Endothelial cell of umbilical vein (primary cell): ENCODE measurements at regions not wholly inside any gene's neighbourhood (a gene's known extent, or its start where the extent isn't known, plus 50 kb on each side); places are given as distances from the start of the nearest gene placed in this dataset.

Experiments used
- BruUV-seq: library from RNA; stranded (reverse); fragments of 400-500 nt; replicated peaks from 2 replicates; lab custom pipeline; 2021; lab: Mats Ljungman, UMichigan
- CTCF ChIA-PET: fragments of 300-600, 350-600 bp; sonication (Branson Sonifier 250); formaldehyde crosslinking; loops from one replicate; lab custom pipeline; 2021; ENCODE audit warnings: antibody characterized with exemption, inconsistent platforms; lab: Charles Lee
- POLR2A ChIA-PET: fragments of 300-600, 350-600 bp; sonication (Branson Sonifier 250); formaldehyde crosslinking; loops from one replicate; lab custom pipeline; 2021; ENCODE audit warnings: antibody characterized with exemption, inconsistent platforms; lab: Charles Lee
- DNase-seq: peaks from one replicate; pipeline ENCODE4 v3.0.0-alpha.2; 2011; ENCODE audit warnings: low read depth, low spot score
- FAIRE-seq: peaks from 2 replicates; lab custom pipeline; 2011; peaks lifted over from hg19 to GRCh38; lab: Jason Lieb, UNC
- H2AFZ ChIP-seq: 2 replicates; pipeline ENCODE4 v1.6.0; 2012; ENCODE audit warnings: low read depth, low read length, control low read depth, inconsistent platforms
- H3K27ac ChIP-seq: 2 replicates; pipeline ENCODE4 v1.5.1; 2011; ENCODE audit warnings: low read depth, mild to moderate bottlenecking, control low read depth, low read length, moderate library complexity; ENCODE audit not compliant: insufficient read depth
- H3K27me3 ChIP-seq, 2 experiments: 2 replicates each; pipeline versions ENCODE4 v1.6.0 to v1.6.1; 2011; ENCODE audit warnings: low read length in 2 of 2, mixed read lengths in 1 of 2; ENCODE audit not compliant: control insufficient read depth in 2 of 2, insufficient read depth in 2 of 2
- H3K36me3 ChIP-seq, 2 experiments: 2 replicates in 1 of 2; 3 replicates in 1 of 2; pipeline ENCODE4 v1.5.1; 2011; ENCODE audit warnings: low read length in 2 of 2, mild to moderate bottlenecking in 1 of 2, moderate library complexity in 1 of 2; ENCODE audit not compliant: control insufficient read depth in 2 of 2, insufficient read depth in 2 of 2; ENCODE audit errors: extremely low read depth in 1 of 2
- H3K4me1 ChIP-seq: 3 replicates; pipeline ENCODE4 v1.5.1; 2011; ENCODE audit warnings: mild to moderate bottlenecking, low read length; ENCODE audit not compliant: control insufficient read depth, insufficient read depth; ENCODE audit errors: extremely low read depth
- H3K4me2 ChIP-seq: 2 replicates; pipeline ENCODE4 v1.6.1; 2011; ENCODE audit warnings: low read length, control low read depth, mixed read lengths; ENCODE audit not compliant: insufficient read depth
- H3K4me3 ChIP-seq, 3 experiments: fragments of 200-600 bp in 1 of 3; sonication (generic), shearing (Covaris generic) in 1 of 3; replicated peaks in 1 of 3; 2 replicates each; pipeline ENCODE4 v1.5.1; 2011 to 2016; ENCODE audit warnings: control low read depth in 3 of 3, low read length in 3 of 3, mild to moderate bottlenecking in 2 of 3, inconsistent platforms in 1 of 3, low read depth in 1 of 3, moderate library complexity in 1 of 3; ENCODE audit not compliant: insufficient read depth in 1 of 3
- H3K79me2 ChIP-seq: 2 replicates; pipeline ENCODE4 v1.6.0; 2012; ENCODE audit warnings: low read length, inconsistent platforms; ENCODE audit not compliant: control insufficient read depth, insufficient read depth
- H3K9ac ChIP-seq: replicated peaks from 2 replicates; pipeline ENCODE3; 2011; ENCODE audit warnings: low read length, control low read depth; ENCODE audit not compliant: insufficient read depth; ENCODE audit errors: extremely low read depth
- H3K9me1 ChIP-seq: replicated peaks from 3 replicates; pipeline ENCODE4 v1.6.0; 2011; ENCODE audit warnings: mild to moderate bottlenecking, low read length; ENCODE audit not compliant: control insufficient read depth, insufficient read depth; ENCODE audit errors: extremely low read depth
- H3K9me3 ChIP-seq: replicated peaks from 2 replicates; pipeline ENCODE4 v1.5.1; 2012; ENCODE audit warnings: low read length, inconsistent platforms; ENCODE audit not compliant: control insufficient read depth, insufficient read depth
- H4K20me1 ChIP-seq: replicated peaks from 2 replicates; pipeline ENCODE3; 2011; ENCODE audit warnings: mild to moderate bottlenecking, low read length; ENCODE audit not compliant: control insufficient read depth, insufficient read depth; ENCODE audit errors: extremely low read depth
- EZH2 ChIP-seq: IDR thresholded peaks from 2 replicates; pipeline ENCODE4 v1.6.1; 2012; ENCODE audit warnings: borderline replicate concordance, low read depth, mild to moderate bottlenecking, moderate library complexity, low read length, inconsistent platforms; ENCODE audit not compliant: severe bottlenecking
- FOS ChIP-seq: IDR thresholded peaks from 2 replicates; pipeline ENCODE4 v1.6.1; 2011; ENCODE audit warnings: mild to moderate bottlenecking, low read length, moderate library complexity, borderline replicate concordance; ENCODE audit not compliant: insufficient read depth
- GATA2 ChIP-seq: IDR thresholded peaks from 2 replicates; pipeline ENCODE4 v1.7.0; 2011; ENCODE audit warnings: low read depth, mild to moderate bottlenecking, moderate library complexity, mixed read lengths, low read length; ENCODE audit not compliant: insufficient read length, insufficient read depth
- JUN ChIP-seq: IDR thresholded peaks from 2 replicates; pipeline ENCODE4 v1.6.1; 2011; ENCODE audit warnings: borderline replicate concordance, low read depth; ENCODE audit not compliant: insufficient read length, insufficient read depth
- MYC ChIP-seq: IDR thresholded peaks from one replicate; pipeline ENCODE4 v1.6.1; 2011; ENCODE audit warnings: mild to moderate bottlenecking, low read depth, low read length
- POLR2A ChIP-seq: IDR thresholded peaks from 2 replicates; pipeline ENCODE4 v1.6.1; 2012; ENCODE audit warnings: low read depth, mild to moderate bottlenecking, control low read depth, low read length
- POLR2AphosphoS5 ChIP-seq: IDR thresholded peaks from 2 replicates; pipeline ENCODE4 v1.6.1; 2012; ENCODE audit warnings: low read depth, mild to moderate bottlenecking, control low read depth, low read length, moderate library complexity; ENCODE audit not compliant: insufficient read depth
- dilution Hi-C: fragments of 300-500 bp; cut with MboI; formaldehyde crosslinking; loops from one replicate; pipeline ENCODE4 v1.15.0; 2019; ENCODE audit warnings: low sequenced_read_pairs; ENCODE audit not compliant: extremely low pct_ligation_motif_present
- intact Hi-C: fragments of 100-400 bp; cut with micrococcal nuclease; formaldehyde crosslinking; loops from one replicate; pipeline ENCODE4 v1.10.0; 2022
- TF ChIP-seq, protein P1 (sequence below), 2 donors: IDR thresholded peaks; 1 replicate in 1 of 2; 2 replicates in 1 of 2; pipeline ENCODE4 v1.5.1; 2011; ENCODE audit warnings: low read length in 2 of 2, mild to moderate bottlenecking in 2 of 2, moderate library complexity in 2 of 2, control low read depth in 1 of 2, inconsistent platforms in 1 of 2, low read depth in 1 of 2; ENCODE audit not compliant: insufficient read depth in 1 of 2; ENCODE audit errors: extremely low read depth in 1 of 2
- TF ChIP-seq, protein P2 (sequence below): IDR thresholded peaks from 2 replicates; pipeline ENCODE4 v1.6.1; 2011; ENCODE audit not compliant: insufficient read depth, insufficient read length

DNA sequence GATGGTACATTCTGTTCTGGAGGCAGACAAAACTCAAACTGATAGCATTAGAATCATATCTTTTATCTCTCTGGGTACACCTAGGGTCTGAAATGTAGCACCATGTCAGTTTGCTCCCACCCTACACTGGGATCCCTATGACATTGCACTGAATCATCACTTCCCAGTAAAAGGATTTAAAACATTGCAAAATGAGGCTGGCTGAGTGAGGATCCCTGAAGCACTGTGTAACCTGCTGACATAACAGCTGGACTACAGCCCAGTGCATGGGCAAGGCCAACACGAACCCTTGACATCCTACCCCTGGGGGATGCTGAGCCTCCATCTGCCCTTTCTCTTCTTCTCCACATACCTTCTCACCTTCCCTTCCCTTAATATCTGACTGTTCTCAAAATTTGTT, 253.2 kb downstream of the TTC32 start:
- H2AFZ ChIP-seq: no peak overlapping the region
- intact Hi-C loops (no loop called here), dilution Hi-C loops (no loop called here)
- no peaks in the 10 kb centered on the region for H3K36me3 ChIP-seq
- DNase-seq (no peak), FAIRE-seq (no peak)
- H3K9me3 ChIP-seq: no peaks in the 10 kb centered on the region
- TF ChIP-seq MYC: no peak
- TF ChIP-seq JUN: no peak
- TF ChIP-seq POLR2AphosphoS5: no peak
- TF ChIP-seq POLR2A: no peak
- TF ChIP-seq GATA2: no peak
- TF ChIP-seq, protein P1, sequence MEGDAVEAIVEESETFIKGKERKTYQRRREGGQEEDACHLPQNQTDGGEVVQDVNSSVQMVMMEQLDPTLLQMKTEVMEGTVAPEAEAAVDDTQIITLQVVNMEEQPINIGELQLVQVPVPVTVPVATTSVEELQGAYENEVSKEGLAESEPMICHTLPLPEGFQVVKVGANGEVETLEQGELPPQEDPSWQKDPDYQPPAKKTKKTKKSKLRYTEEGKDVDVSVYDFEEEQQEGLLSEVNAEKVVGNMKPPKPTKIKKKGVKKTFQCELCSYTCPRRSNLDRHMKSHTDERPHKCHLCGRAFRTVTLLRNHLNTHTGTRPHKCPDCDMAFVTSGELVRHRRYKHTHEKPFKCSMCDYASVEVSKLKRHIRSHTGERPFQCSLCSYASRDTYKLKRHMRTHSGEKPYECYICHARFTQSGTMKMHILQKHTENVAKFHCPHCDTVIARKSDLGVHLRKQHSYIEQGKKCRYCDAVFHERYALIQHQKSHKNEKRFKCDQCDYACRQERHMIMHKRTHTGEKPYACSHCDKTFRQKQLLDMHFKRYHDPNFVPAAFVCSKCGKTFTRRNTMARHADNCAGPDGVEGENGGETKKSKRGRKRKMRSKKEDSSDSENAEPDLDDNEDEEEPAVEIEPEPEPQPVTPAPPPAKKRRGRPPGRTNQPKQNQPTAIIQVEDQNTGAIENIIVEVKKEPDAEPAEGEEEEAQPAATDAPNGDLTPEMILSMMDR (IDR thresholded peaks at IDR 0.05; ENCODE audit: extremely low read depth in 1 of 2, insufficient read depth in 1 of 2, low read depth in 1 of 2, low read length in 2 of 2): no peak
- peak; percentile 10 for TF ChIP-seq FOS
- no TSS peak for BruUV-seq
- H3K27me3 ChIP-seq: no peaks in the 10 kb centered on the region
- no peak overlapping the region for H3K4me2 ChIP-seq
- ChIA-PET POLR2A (no interaction called here), CTCF (no interaction called here)
- H3K27ac ChIP-seq: no peak overlapping the region
- no peaks in the 10 kb centered on the region for H3K9me1 ChIP-seq
- no peaks in the 10 kb centered on the region for H4K20me1 ChIP-seq
- H3K4me3 ChIP-seq: no peak overlapping the region
- no peak overlapping the region for H3K9ac ChIP-seq
- no peaks in the 10 kb centered on the region for H3K4me1 ChIP-seq
- H3K79me2 ChIP-seq: no peaks in the 10 kb centered on the region

DNA sequence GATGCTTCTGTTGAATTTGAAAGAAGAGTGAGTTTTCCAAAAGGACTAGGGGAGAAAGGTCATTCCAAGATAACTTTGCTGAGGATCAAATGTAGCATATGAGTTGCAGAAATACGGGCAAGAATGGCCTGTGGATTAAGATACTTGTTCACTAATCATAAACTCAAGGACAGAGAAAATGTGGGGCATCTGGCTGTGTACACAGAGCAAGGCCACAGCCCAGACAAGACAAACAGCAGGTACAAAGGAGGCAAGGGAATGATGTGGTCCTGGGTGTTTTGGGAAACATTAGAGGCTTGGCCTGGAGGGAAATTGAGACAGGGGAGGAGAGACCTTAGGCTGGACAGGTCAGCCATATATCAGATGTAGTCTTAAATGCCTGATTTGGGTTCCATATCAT, 254.8 kb downstream of the TTC32 start:
- TF ChIP-seq, protein P1 (IDR thresholded peaks at IDR 0.05; ENCODE audit: extremely low read depth in 1 of 2, insufficient read depth in 1 of 2, low read depth in 1 of 2, low read length in 2 of 2): no peak
- TF ChIP-seq FOS (no peak), POLR2AphosphoS5 (no peak), EZH2 (no peak)
- TF ChIP-seq, protein P2, sequence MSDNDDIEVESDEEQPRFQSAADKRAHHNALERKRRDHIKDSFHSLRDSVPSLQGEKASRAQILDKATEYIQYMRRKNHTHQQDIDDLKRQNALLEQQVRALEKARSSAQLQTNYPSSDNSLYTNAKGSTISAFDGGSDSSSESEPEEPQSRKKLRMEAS: no peak
- H3K9me1 ChIP-seq: no peaks in the 10 kb centered on the region
- H3K27me3 ChIP-seq: no peaks in the 10 kb centered on the region
- POLR2A ChIA-PET: no interaction called here
- intact Hi-C loops (no loop called here), dilution Hi-C loops (no loop called here)
- no peaks in the 10 kb centered on the region for H3K36me3 ChIP-seq
- no peaks in the 10 kb centered on the region for H3K9me3 ChIP-seq
- no peak for DNase-seq
- no peaks in the 10 kb centered on the region for H3K79me2 ChIP-seq
- no peak overlapping the region for H3K4me2 ChIP-seq
- H3K27ac ChIP-seq: no peak overlapping the region
- CTCF ChIA-PET: no interaction called here
- BruUV-seq: no TSS peak
- H4K20me1 ChIP-seq: no peaks in the 10 kb centered on the region
- no peak overlapping the region for H3K9ac ChIP-seq
- FAIRE-seq: no peak
- H2AFZ ChIP-seq: no peak overlapping the region
- no peak overlapping the region for H3K4me3 ChIP-seq
- H3K4me1 ChIP-seq: no peaks in the 10 kb centered on the region
